ENCODE measurements at regions not wholly inside any gene's neighbourhood (a gene's known extent, or its start where the extent isn't known, plus 50 kb on each side); places are given as distances from the start of the nearest gene placed in this dataset.

GRCh38 chr1:22311461-22311860 lies 140.2 kb upstream of the ZBTB40 start:
- Histone ChIP-seq H3K9ac (ENCODE audit: low read length) (no peak overlapping the region), H3K27ac (ENCODE audit: low read depth, low read length) (no peak overlapping the region), H3K27me3 (ENCODE audit: control insufficient read depth, insufficient read depth, low read length) (no peaks in the 10 kb centered on the region), H3K36me3 (ENCODE audit: control insufficient read depth, insufficient read depth, low read length) (no peaks in the 10 kb centered on the region), H3K4me1 (ENCODE audit: control insufficient read depth, insufficient read depth, low read length) (no peaks in the 10 kb centered on the region), H3K4me3 (ENCODE audit: low read length) (no peak overlapping the region)

GRCh38 chr1:22313321-22313720 lies 138.3 kb upstream of the ZBTB40 start:
- H3K27me3 ChIP-seq (ENCODE audit: control insufficient read depth, insufficient read depth, low read length), result no peaks in the 10 kb centered on the region
- H3K4me3 ChIP-seq (ENCODE audit: low read length), result no peak overlapping the region
- no peaks in the 10 kb centered on the region for H3K4me1 ChIP-seq (ENCODE audit: control insufficient read depth, insufficient read depth, low read length)
- H3K27ac ChIP-seq (ENCODE audit: low read depth, low read length), result no peak overlapping the region
- H3K9ac ChIP-seq (ENCODE audit: low read length), result no peak overlapping the region
- H3K36me3 ChIP-seq (ENCODE audit: control insufficient read depth, insufficient read depth, low read length), result no peaks in the 10 kb centered on the region

DNA sequence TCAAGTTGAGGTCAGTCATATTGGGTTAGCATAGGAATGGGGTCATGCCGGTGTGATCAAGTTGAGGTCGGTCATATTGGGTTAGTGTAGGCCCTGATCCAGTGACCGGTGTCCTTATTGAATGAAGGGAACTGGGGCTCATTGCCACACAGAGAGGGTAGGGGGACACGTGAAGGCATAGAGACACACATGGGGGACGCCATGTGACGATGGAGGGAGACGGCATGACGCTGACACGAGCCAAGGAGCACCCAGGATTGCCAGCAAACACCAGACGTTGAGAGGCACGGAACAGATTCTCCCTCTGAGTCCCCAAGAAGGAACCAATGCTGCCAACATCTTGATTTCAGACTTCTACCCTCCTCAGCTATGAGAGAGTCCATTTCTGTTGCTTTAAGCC lies 136.9 kb upstream of the ZBTB40 start:
- Histone ChIP-seq H3K4me3 (ENCODE audit: low read length) (no peak overlapping the region), H3K9ac (ENCODE audit: low read length) (no peak overlapping the region), H3K36me3 (ENCODE audit: control insufficient read depth, insufficient read depth, low read length) (no peaks in the 10 kb centered on the region), H3K27me3 (ENCODE audit: control insufficient read depth, insufficient read depth, low read length) (peaks cover 3% of the 10 kb centered on the region), H3K27ac (ENCODE audit: low read depth, low read length) (no peak overlapping the region), H3K4me1 (ENCODE audit: control insufficient read depth, insufficient read depth, low read length) (no peaks in the 10 kb centered on the region)

GRCh38 chr1:22315315-22316078 lies 136.2 kb upstream of the ZBTB40 start:
- peaks cover 3% of the 10 kb centered on the region for H3K27me3 ChIP-seq (ENCODE audit: control insufficient read depth, insufficient read depth, low read length)
- no peak overlapping the region for H3K4me3 ChIP-seq (ENCODE audit: low read length)
- no peak overlapping the region for H3K27ac ChIP-seq (ENCODE audit: low read depth, low read length)
- H3K36me3 ChIP-seq (ENCODE audit: control insufficient read depth, insufficient read depth, low read length), result no peaks in the 10 kb centered on the region
- no peak overlapping the region for H3K9ac ChIP-seq (ENCODE audit: low read length)
- no peaks in the 10 kb centered on the region for H3K4me1 ChIP-seq (ENCODE audit: control insufficient read depth, insufficient read depth, low read length)

DNA sequence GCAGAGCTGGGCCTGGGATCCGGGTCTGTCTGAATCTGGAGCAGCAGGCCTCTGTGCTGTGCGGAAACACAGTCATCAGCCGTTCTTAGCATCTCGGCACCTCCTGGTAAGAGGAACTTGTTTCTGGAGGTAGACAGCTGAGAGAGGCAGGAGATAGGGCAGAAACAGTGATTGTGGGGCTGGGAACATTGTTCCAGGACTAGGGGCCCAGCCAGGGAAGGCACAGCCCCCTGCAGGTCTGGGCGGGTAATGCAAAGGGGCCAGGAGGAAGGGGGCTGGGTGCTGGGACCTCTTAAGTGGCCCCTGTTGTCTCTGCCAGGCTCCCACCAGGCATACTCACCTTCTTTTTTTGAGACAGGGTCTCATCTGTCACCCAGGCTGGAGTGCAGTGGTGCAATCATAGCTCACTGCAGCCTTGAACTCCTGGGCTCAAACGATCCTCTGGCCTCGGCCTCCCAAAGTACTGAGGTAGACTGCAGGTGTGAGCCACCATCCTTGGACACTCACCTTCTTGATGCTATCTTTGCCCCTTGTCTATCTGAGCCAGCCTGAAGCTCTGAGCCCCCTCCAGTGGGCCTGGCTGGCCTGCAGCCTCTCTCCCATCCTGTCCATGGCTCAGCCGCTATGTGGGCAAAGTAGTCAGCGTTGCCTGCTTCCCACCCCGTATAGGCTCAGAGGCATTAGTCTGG lies 134.3 kb upstream of the ZBTB40 start:
- H3K4me1 ChIP-seq (ENCODE audit: control insufficient read depth, insufficient read depth, low read length), result no peaks in the 10 kb centered on the region
- peaks cover 3% of the 10 kb centered on the region for H3K27me3 ChIP-seq (ENCODE audit: control insufficient read depth, insufficient read depth, low read length)
- H3K9ac ChIP-seq (ENCODE audit: low read length), result no peak overlapping the region
- no peaks in the 10 kb centered on the region for H3K36me3 ChIP-seq (ENCODE audit: control insufficient read depth, insufficient read depth, low read length)
- H3K4me3 ChIP-seq (ENCODE audit: low read length), result no peak overlapping the region
- H3K27ac ChIP-seq (ENCODE audit: low read depth, low read length), result no peak overlapping the region

- no peak overlapping the region for H3K9ac ChIP-seq (ENCODE audit: low read length)
- peaks cover 3% of the 10 kb centered on the region for H3K27me3 ChIP-seq (ENCODE audit: control insufficient read depth, insufficient read depth, low read length)
- no peak overlapping the region for H3K4me3 ChIP-seq (ENCODE audit: low read length)
- H3K27ac ChIP-seq (ENCODE audit: low read depth, low read length), result no peak overlapping the region
- H3K4me1 ChIP-seq (ENCODE audit: control insufficient read depth, insufficient read depth, low read length), result no peaks in the 10 kb centered on the region
- no peaks in the 10 kb centered on the region for H3K36me3 ChIP-seq (ENCODE audit: control insufficient read depth, insufficient read depth, low read length)
Measured at GRCh38 chr1:22317920-22318243, 133.8 kb upstream of the ZBTB40 start.

DNA sequence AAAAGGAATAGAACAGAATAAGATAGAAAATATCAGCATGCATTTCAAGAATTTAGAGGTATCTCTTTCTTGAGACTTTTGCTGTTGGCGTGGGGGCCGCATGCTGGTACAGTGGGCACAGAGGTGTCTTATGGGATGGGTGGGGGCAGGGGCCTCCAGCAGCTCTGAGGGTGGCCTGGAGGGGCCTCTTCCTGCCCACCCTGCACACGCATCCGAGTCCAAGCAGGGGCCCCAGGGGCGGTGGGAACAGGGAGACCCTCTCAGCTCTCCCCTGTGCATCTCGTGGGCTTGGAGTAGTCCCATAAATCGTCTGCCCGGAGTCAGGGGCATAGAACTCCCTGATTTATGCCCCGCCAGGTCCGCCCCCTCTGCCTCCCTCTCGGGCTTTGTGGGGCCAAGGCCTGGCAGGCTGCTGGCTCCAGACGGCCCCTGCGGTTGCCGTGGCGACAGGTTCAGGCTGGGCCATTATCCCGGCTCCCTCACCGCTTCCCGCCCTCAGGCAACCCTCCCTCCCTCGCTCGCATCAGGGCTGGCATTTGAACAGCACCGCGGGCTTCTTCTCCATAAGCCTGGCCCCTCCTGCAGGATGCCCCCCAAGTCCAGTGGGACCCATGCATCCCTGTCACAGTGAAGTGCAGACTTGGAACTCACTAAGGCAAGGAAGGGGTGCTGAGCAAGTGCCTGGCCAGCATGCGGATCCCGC lies 133.2 kb upstream of the ZBTB40 start:
- no peak overlapping the region for H3K9ac ChIP-seq (ENCODE audit: low read length)
- no peaks in the 10 kb centered on the region for H3K36me3 ChIP-seq (ENCODE audit: control insufficient read depth, insufficient read depth, low read length)
- H3K27ac ChIP-seq (ENCODE audit: low read depth, low read length), result no peak overlapping the region
- no peak overlapping the region for H3K4me3 ChIP-seq (ENCODE audit: low read length)
- peaks cover 3% of the 10 kb centered on the region for H3K27me3 ChIP-seq (ENCODE audit: control insufficient read depth, insufficient read depth, low read length)
- H3K4me1 ChIP-seq (ENCODE audit: control insufficient read depth, insufficient read depth, low read length), result no peaks in the 10 kb centered on the region

GRCh38 chr1:22319608-22320007 lies 132.0 kb upstream of the ZBTB40 start:
- Histone ChIP-seq H3K4me3 (ENCODE audit: low read length) (no peak overlapping the region), H3K36me3 (ENCODE audit: control insufficient read depth, insufficient read depth, low read length) (no peaks in the 10 kb centered on the region), H3K4me1 (ENCODE audit: control insufficient read depth, insufficient read depth, low read length) (no peaks in the 10 kb centered on the region), H3K9ac (ENCODE audit: low read length) (no peak overlapping the region), H3K27me3 (ENCODE audit: control insufficient read depth, insufficient read depth, low read length) (peaks cover 3% of the 10 kb centered on the region), H3K27ac (ENCODE audit: low read depth, low read length) (no peak overlapping the region)

GRCh38 chr1:22320587-22321344 lies 130.9 kb upstream of the ZBTB40 start:
- peaks cover 3% of the 10 kb centered on the region for H3K27me3 ChIP-seq (ENCODE audit: control insufficient read depth, insufficient read depth, low read length)
- no peak overlapping the region for H3K4me3 ChIP-seq (ENCODE audit: low read length)
- no peak overlapping the region for H3K9ac ChIP-seq (ENCODE audit: low read length)

GRCh38 chr1:22321917-22322316 lies 129.7 kb upstream of the ZBTB40 start:
- H3K27me3 ChIP-seq (ENCODE audit: control insufficient read depth, insufficient read depth, low read length), result peaks cover 3% of the 10 kb centered on the region
- H3K36me3 ChIP-seq (ENCODE audit: control insufficient read depth, insufficient read depth, low read length), result no peaks in the 10 kb centered on the region
- no peak overlapping the region for H3K27ac ChIP-seq (ENCODE audit: low read depth, low read length)
- H3K4me3 ChIP-seq (ENCODE audit: low read length), result no peak overlapping the region
- no peaks in the 10 kb centered on the region for H3K4me1 ChIP-seq (ENCODE audit: control insufficient read depth, insufficient read depth, low read length)
- no peak overlapping the region for H3K9ac ChIP-seq (ENCODE audit: low read length)

More at GRCh38 chr1:22320587-22321344, 130.9 kb upstream of the ZBTB40 start:
- H3K36me3 ChIP-seq (ENCODE audit: control insufficient read depth, insufficient read depth, low read length), result no peaks in the 10 kb centered on the region
- no peaks in the 10 kb centered on the region for H3K4me1 ChIP-seq (ENCODE audit: control insufficient read depth, insufficient read depth, low read length)
- no peak overlapping the region for H3K27ac ChIP-seq (ENCODE audit: low read depth, low read length)

GRCh38 chr1:22323141-22323845 lies 128.4 kb upstream of the ZBTB40 start:
- H3K4me3 ChIP-seq (ENCODE audit: low read length), result no peak overlapping the region
- no peak overlapping the region for H3K27ac ChIP-seq (ENCODE audit: low read depth, low read length)
- H3K4me1 ChIP-seq (ENCODE audit: control insufficient read depth, insufficient read depth, low read length), result no peaks in the 10 kb centered on the region
- no peaks in the 10 kb centered on the region for H3K36me3 ChIP-seq (ENCODE audit: control insufficient read depth, insufficient read depth, low read length)
- H3K9ac ChIP-seq (ENCODE audit: low read length), result no peak overlapping the region
- H3K27me3 ChIP-seq (ENCODE audit: control insufficient read depth, insufficient read depth, low read length), result peaks cover 3% of the 10 kb centered on the region
